ENCODE measurements at regions not wholly inside any gene's neighbourhood (a gene's known extent, or its start where the extent isn't known, plus 50 kb on each side); places are given as distances from the start of the nearest gene placed in this dataset.

DNA sequence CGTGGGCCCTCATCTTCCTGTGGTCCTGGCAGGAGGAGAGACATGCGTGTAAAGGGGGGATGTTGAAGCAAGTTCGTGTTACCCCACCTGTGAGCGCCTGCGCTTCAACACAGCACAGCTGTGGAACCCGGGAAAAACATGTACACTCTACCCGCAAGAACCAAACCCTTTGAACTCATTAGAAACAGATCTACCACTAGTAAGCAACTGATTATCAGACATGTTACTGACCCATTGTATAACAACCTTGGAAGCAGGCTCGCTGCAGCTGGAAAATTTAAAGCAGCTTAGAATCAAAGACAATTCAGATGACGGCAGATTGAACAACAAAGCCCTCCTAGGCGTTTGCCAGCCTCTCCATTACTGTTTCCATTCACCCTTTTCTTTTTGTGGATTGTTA is 771.7 kb upstream of the SALL3 start:
- no peak for DNase-seq (ENCODE audit: low read depth)

GRCh38 chr18:78208461-78208860 is 771.2 kb upstream of the SALL3 start:
- no peak for DNase-seq (ENCODE audit: low read depth)

GRCh38 chr18:78213361-78213994 is 766.1 kb upstream of the SALL3 start:
- DNase-seq (ENCODE audit: low read depth): no peak

GRCh38 chr18:78221496-78221895 is 758.1 kb upstream of the SALL3 start:
- DNase-seq (ENCODE audit: low read depth): no peak

- DNase-seq (ENCODE audit: low read depth): no peak
Measured at GRCh38 chr18:78228974-78229373, 750.6 kb upstream of the SALL3 start.

- no peak for DNase-seq (ENCODE audit: low read depth)
Measured at GRCh38 chr18:78230911-78231310, 748.7 kb upstream of the SALL3 start.

DNA sequence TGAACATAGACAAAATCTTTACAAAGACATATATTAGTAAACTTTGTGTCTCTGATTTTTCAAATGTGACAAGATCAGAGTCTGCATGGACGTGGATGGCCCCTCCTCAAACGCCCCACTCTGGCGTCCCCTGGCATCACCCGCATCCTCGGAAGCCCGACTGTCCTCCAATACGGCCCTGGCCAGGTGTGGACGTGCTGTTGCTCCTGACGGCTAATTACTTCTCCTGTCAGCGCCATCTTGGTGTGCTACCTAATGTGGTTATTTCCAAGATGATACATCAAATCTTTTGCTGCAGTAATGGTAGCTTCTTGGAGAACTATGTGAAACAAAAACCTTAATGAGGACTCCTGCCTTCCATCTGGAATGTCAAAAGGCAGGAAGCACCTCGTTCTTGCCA is 747.4 kb upstream of the SALL3 start:
- no peak for DNase-seq (ENCODE audit: low read depth)

DNA sequence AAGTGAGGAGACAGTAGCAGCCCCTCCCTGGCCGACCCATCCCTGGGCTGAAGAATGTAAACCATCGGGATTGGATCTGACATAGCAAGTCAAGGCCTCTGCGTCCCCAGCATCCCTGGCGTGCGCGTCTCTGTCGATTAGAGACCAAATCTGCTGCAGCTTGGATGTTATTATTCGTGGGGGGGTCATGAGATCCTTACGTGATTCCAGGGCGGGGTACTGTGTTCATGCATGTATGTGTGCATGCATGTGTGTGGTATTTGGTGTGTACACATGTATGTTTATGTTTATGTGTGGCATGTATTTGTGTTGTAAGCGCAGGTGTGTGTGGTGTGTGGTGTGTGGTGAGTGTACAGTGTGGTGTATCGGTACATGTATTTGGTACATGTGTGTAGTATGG is 741.8 kb upstream of the SALL3 start:
- DNase-seq (ENCODE audit: low read depth): no peak

- no peak for DNase-seq (ENCODE audit: low read depth)
Measured at GRCh38 chr18:78238404-78239089, 741.1 kb upstream of the SALL3 start.

DNA sequence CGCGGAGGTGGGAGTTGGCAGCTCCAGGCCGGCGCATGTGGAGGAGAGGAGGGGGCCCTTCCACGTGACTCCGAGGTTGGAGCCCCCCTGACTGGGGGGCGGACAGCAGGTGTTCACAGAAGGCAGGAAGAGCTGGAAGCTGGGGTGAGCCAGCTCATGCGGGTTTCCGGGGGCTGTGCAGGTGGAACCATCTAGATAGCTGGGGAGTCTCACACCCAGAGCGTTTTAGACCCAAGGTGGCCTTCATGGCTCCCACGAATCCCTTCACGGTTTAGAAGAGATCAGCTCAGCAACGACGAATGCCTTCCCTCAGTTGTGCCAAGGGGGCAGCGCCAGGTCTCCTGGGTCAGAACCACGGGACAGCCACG is 740.5 kb upstream of the SALL3 start:
- no peak for DNase-seq (ENCODE audit: low read depth)

DNA sequence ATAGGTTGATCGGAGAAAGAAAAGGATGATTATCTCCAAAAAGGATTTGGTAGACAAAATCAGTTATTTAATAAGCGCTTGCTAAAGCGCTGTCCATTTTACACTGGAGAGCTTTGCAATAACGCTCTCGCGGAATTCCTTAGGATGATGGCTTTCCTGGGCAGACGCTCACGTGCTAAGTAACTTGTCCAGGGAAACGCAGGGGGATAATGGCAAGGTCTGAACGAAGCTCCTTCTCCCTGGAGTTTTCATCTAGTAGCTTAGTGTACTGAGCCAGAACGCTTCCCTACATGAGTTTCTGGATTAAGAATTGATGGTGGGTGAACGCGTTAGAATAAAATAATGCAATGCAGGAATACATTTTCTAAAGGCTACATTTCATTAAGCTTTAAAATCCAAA is 739.5 kb upstream of the SALL3 start:
- DNase-seq (ENCODE audit: low read depth): no peak

DNA sequence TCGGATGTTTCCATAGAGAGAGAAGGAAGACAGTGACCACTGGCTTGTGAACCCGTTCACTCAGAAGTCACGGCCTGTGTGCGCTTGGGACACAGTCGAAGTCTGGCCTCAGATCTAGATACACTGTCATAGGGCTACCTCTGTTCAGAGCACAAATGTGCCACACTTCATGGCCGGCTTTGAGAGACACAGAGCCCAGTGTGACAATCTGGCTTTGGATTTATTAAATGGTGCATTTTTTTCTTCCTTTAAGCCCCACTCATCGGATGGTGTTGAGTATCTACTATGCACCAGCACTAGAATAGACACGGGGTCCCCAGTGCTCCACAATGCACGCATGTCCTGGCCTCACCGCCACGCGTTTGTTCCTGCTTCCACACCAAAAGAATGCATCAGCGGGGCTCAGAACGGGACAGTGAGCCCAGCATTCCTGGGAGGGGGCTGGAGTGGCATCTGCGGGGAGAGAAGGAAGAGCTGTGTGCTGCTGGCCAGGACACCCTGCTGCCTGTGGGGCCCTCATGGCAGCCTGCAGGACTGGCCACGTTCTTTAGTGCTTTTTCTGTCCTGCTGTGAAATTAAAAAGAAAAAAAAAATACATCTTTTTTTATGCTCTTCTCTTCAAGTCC is 738.9 kb upstream of the SALL3 start:
- no peak for DNase-seq (ENCODE audit: low read depth)

- no peak for DNase-seq (ENCODE audit: low read depth)
Measured at GRCh38 chr18:78241535-78242253, 737.9 kb upstream of the SALL3 start.

- DNase-seq (ENCODE audit: low read depth): no peak
Measured at GRCh38 chr18:78242254-78242643, 737.4 kb upstream of the SALL3 start.

DNA sequence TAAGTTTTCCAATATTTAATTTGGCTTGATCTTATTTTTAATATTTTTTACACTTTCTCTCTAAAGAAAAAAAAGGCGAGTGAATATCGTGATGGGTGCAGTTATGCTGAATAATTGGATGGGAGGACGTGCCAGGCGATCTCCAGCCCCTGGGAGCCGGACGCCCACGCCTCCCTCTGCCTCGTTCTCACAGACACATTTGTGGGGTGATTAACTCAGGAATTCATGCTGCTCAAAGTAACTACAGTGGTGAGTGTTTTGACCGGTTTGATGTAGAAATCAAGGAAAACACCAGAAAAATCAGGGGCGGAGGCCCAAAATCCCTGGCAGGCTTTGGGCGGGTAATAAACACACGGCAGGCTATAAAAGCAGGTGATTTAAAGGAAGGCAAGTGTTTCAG is 736.8 kb upstream of the SALL3 start:
- DNase-seq (ENCODE audit: low read depth): no peak

- no peak for DNase-seq (ENCODE audit: low read depth)
Measured at GRCh38 chr18:78244779-78245178, 734.8 kb upstream of the SALL3 start.

GRCh38 chr18:78245451-78245850 is 734.2 kb upstream of the SALL3 start:
- DNase-seq (ENCODE audit: low read depth): no peak

DNA sequence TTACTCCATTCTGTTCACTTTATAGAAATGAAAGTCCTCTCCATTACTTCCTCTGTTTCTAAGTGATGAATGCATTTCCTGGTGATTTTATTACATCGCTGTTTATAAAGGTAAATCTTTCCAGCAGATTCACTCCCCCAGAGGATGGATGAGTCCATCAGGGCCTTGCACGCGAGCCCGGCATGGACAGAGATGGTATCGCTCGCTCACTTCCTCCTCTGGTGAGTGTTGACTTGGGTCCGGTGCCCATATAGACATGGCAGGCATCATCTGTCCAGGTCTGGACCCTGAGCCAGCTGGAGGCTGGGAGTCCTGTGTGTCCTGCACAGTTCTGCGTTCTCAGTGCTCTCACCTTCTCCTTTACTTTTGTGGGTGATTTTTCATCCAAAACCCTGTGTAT is 733.6 kb upstream of the SALL3 start:
- DNase-seq (ENCODE audit: low read depth): no peak

- DNase-seq (ENCODE audit: low read depth): no peak
Measured at GRCh38 chr18:78246588-78246987, 733.0 kb upstream of the SALL3 start.

- no peak for DNase-seq (ENCODE audit: low read depth)
Measured at GRCh38 chr18:78247615-78248289, 731.9 kb upstream of the SALL3 start.

GRCh38 chr18:78255013-78255412 is 724.6 kb upstream of the SALL3 start:
- no peak for DNase-seq (ENCODE audit: low read depth)

- DNase-seq (ENCODE audit: low read depth): no peak
Measured at GRCh38 chr18:78268226-78268988, 711.2 kb upstream of the SALL3 start.
